Epidermal melanocyte (primary cell): ENCODE measurements at regions not wholly inside any gene's neighbourhood (a gene's known extent, or its start where the extent isn't known, plus 50 kb on each side); places are given as distances from the start of the nearest gene placed in this dataset.
"Not testable (repeated sequence)": the region's sequence is repeated elsewhere in the genome, so short reads cannot be mapped to it uniquely, and the experiment has no call there.

Experiments used
- DNase-seq: peaks from one replicate; pipeline ENCODE4 v3.0.0; 2011; ENCODE audit warnings: low spot score; ENCODE audit not compliant: insufficient read length

- no peak for DNase-seq
These were observed 54.4 kb upstream of the CPHXL start for GRCh38 chr16:75780669-75781068.

- no peak for DNase-seq
These were observed 55.5 kb upstream of the CPHXL start for GRCh38 chr16:75781683-75782343.

- DNase-seq, result no peak
These were observed 61.1 kb upstream of the CPHXL start for GRCh38 chr16:75787440-75787839.

DNA sequence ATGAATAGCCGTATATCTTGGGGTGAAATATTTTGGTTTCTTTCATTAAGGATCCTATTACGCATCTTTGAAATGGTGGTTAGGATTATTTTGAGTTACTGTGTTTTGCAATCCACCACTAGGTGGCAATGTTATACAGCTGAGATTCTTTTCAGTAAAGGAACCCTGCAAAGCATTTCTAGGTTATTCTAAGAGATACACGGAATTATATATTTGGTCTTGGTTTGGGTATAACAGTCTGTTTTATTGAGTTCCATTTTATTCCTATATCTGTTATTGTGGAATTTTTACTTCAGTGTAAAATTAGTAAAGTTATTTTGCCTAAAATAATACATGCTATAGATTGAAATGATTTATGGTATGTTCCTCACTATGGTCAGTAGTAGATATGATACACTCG lies 62.9 kb upstream of the CPHXL start:
- peak; percentile 50 for DNase-seq

DNA sequence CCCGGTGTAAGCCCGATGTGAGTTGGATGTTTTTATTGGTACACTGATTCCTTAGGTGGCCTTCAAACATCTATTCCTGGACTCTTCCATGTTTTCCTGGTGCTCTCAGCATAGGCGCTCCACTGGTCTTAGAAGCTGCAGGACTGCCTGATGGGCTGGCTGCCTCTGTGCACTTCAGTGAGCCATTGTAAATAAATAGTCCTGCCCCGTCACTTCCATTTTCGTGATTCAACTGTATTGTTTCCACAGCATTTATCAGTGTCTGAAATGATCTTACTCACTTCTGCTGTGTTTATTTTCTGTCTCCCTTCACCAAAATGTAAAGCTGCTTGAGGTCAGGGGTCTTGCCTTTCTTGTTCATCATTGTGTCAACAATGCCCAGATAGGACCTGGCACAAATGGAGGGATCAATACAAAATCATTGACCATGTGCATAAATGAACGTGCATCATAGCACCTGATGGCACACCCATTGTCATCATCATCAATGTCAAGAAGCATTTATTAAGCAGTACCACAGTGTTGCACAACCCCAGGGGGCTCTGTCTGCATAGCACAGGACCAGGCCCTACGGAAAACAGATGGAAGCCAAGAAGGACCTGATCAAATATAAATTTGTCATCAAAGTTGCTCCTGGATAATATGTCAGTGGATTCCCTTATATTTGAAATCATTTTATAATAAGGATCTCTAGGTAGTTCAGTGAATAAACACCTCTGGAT lies 66.6 kb upstream of the CPHXL start:
- DNase-seq, result no peak

DNA sequence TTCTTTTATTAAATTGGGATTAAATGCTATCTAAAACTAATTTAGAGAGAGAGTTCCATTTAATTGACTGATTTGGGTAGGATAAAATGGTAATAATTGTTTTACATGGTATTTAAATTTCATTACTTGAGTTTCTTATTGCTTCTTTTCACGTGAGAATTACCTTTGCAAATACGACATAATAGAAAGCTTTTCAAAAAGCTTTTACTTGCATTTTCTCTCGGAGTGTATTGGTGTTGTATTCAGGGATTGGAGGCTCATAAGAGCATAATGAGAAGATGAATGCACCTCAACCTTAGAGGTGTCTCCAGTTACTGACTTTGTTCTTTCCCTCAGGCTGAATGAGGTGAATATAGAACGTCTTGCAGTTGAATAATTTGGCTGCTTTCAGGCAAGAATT lies 67.4 kb upstream of the CPHXL start:
- DNase-seq, result no peak

DNA sequence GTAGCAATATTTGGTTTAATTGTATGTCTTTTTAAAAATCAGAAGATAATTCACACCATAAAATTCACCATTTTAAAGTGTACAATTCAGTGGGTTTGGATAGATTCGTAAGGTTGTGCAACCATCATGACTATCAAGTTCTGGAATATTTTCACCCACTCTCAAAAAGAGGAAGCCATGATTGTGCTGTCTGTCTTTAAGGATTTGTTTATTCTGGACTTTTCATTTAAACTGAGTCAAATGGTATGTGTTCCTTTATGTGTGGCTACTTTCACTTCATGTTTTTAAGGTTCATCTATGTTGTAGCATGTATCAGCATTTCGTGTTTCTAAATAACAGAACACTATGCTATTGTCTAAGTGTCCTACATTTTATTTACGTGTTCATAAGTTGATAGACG lies 68.1 kb upstream of the CPHXL start:
- DNase-seq, result no peak

GRCh38 chr16:75798714-75799113 lies 72.4 kb upstream of the CPHXL start:
- no peak for DNase-seq

GRCh38 chr16:75801307-75801706 lies 75.0 kb upstream of the CPHXL start:
- DNase-seq, result no peak

GRCh38 chr16:75803753-75804152 lies 77.5 kb upstream of the CPHXL start:
- DNase-seq, result no peak

- no peak for DNase-seq
These were observed 78.1 kb upstream of the CPHXL start for GRCh38 chr16:75804368-75804767.

DNA sequence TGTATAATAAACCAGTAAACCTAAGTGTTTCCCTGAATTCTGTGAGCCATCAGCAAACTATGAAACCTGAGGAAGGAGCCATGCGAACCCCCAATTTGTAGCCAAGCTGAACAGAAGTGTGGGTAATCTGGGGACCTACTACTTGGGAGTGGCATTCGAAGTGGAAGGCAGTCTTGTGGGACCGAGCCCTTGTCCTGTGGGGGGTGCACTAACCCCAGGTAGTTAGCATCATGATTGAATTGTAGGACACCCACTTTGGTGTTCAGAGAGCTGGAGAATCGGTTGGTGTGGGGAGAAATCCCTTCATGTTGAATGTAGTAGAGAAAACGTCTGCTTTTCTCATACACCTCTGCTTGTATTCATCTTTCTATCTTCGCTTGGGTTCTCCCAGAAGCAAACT lies 79.7 kb upstream of the CPHXL start:
- DNase-seq, result no peak

DNA sequence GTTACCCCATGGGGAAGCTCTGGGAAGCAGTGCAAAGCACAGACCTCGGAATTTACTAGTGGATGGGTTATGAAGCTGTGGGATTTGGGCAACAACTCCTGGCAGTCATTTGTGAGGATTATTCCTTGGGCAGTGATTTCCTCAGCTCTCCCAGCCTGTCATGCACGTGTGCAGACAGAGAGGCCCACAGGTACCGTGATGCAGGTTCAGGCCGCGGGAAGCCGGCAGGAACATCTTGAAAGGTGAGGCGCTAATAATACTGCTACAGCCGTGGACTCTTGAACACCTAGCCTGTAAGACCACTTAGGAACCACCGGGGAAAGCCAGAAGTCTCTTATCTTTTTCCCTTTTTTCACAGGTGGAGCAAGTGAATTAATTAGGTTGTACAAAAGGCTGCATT lies 80.2 kb upstream of the CPHXL start:
- no peak for DNase-seq

- DNase-seq, result no peak
These were observed 84.1 kb upstream of the CPHXL start for GRCh38 chr16:75810342-75810741.

DNA sequence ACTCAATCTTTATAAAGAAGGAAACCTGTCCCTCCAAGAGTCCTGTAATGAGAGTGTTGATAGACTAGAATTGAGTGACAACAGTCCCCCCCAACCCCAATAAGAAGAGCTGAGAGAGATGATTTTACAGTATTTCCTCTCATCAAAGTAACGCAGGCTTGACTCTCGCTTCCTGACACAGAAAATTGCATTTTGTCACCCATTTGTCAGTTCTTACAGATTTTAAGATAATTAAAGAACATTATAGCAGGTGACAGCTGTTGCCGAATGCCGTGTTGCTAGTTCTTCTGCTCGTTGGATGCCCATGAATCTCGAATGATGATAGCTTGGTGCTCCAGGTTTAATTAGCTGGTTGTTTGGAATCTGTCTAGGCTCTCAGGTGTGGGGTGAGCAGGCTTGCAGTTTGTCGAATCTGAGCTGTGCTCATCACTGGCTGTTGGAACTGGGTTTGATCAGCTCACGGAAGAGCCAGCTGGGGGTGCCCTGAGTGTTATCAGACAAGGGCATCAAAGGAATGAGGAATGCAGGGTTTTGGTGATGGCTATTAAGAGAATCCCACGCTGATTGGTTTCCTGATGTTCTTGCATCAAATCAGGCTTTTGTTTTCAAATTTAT lies 84.8 kb upstream of the CPHXL start:
- no peak for DNase-seq

DNA sequence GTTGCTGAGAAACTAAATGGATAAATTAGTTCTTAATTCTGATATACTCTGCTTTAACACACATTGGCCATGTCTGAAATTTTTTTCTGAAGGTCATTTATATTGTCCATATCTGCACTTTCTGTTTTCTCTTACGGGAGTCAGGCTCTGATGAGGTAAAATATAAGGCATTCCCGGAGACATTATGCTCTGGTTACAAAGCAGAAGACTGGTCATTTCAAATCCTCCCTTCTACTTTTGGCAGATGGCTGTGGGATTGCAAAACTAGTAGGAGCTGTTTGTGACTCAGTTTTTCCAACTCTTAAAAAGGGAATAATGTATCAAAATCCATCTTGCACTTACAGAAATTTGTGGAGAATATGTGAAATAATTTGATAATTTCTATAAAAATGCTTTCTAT lies 92.2 kb upstream of the CPHXL start:
- no peak for DNase-seq

- DNase-seq, result no peak
These were observed 94.4 kb upstream of the CPHXL start for GRCh38 chr16:75820672-75821071.

DNA sequence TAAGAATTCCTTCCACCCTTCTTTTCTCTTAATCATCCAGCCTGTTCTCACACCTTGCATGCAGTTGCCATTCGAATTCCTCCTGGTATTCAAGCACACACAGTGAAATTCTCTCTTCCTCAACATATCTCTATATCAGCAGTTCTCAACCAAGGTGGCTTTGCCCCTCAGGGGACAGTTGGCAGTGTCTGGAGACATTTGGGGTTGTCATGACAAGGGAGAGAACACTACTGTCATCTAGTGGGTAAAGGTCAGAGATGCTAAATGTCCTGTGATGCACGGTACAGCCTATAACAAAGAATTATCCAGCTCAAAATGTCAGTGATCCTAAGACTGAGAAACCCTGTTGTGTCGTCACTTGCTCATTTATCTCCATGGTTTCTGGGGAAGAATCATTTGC lies 94.8 kb upstream of the CPHXL start:
- DNase-seq, result no peak

DNA sequence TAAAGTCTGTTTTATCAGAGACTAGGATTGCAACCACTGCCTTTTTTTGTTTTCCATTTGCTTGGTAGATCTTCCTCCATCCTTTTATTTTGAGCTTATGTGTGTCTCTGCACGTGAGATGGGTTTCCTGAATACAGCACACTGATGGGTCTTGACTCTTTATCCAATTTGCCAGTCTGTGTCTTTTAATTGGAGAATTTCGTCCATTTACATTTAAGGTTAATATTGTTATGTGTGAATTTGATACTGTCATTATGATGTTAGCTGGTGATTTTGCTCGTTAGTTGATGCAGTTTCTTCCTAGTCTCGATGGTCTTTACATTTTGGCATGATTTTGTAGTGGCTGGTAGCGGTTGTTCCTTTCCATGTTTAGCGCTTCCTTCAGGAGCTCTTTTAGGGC lies 99.5 kb upstream of the CPHXL start:
- not testable (repeated sequence) for DNase-seq

DNA sequence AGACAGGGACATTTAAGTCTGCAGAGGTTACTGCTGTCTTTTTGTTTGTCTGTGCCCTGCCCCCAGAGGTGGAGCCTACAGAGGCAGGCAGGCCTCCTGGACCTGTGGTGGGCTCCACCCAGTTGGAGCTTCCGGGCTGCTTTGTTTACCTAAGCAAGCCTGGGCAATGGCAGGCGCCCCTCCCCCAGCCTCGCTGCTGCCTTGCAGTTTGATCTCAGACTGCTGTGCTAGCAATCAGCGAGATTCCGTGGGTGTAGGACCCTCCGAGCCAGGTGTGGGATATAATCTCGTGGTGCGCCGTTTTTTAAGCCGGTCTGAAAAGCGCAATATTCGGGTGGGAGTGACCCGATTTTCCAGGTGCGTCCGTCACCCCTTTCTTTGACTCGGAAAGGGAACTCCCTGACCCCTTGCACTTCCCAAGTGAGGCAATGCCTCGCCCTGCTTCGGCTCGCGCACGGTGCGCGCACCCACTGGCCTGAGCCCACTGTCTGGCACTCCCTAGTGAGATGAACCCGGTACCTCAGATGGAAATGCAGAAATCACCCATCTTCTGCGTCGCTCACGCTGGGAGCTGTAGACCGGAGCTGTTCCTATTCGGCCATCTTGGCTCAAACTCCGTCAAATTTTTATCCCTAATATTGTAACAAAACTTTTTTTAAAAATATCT lies 101.2 kb upstream of the CPHXL start:
- DNase-seq, result not testable (repeated sequence)

DNA sequence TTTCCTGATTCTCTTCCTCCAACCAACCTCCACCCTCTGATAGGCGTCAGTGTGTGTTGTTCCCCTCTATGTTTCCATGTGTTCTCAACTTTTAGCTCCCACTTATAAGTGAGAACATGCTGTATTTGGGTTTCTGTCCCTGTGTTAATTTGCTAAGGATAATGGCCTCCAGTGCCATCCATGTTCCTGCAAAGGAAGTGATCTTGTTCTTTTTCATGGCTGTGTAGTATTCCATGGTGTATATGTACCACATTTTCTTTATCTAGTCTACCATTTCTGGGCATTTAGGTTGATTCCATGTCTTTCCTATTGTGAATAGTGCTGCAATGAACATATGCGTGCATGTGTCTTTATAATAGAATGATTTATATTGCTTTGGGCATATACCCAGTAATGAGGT lies 107.1 kb upstream of the CPHXL start:
- not testable (repeated sequence) for DNase-seq

DNA sequence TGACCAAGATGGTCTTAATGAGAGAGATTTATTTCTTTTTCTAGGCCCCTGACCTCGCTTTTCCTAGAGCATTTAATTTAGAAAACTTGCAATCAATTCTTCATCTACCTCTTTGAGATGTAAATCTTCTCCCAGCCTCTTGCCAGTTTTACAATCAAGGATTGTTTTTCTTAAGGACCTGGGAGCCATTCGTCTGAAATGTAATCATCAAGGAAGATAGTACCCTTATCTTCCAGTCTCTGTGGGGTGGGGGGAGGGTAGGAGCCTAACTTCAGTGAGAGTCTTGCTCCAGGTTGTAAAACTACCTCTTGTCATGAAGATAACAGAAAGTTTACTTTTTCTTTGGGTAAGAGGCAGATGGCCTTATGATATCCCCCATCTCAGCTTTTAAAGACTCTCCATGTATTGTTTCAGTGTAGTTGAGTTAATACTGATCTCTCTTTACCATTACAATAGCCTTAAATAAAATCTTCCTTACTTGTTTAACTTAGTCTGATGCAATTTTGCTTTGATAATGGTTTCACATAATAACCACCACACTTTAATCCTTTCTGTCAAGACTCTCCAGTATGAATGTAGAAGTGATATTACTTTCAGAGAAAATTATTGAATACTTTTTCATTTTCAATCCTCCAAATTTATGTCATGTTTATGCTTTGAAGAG lies 110.2 kb upstream of the CPHXL start:
- DNase-seq, result no peak
